ENCODE measurements at regions not wholly inside any gene's neighbourhood (a gene's known extent, or its start where the extent isn't known, plus 50 kb on each side); places are given as distances from the start of the nearest gene placed in this dataset.
A peak's percentile ranks its signal among the peaks of the same experiment; 100 is the strongest.

GRCh38 chr6:68372991-68373390, 262.1 kb upstream of the ADGRB3 start:
- no peak for DNase-seq

GRCh38 chr6:68368845-68369244, 266.2 kb upstream of the ADGRB3 start:
- no peak for DNase-seq

- DNase-seq = peak; percentile 43
Observed at GRCh38 chr6:68364271-68364805, 270.7 kb upstream of the ADGRB3 start.

GRCh38 chr6:68343901-68344300, 291.2 kb upstream of the ADGRB3 start:
- DNase-seq = no peak

GRCh38 chr6:68342286-68342685, 292.8 kb upstream of the ADGRB3 start:
- DNase-seq = no peak

DNA sequence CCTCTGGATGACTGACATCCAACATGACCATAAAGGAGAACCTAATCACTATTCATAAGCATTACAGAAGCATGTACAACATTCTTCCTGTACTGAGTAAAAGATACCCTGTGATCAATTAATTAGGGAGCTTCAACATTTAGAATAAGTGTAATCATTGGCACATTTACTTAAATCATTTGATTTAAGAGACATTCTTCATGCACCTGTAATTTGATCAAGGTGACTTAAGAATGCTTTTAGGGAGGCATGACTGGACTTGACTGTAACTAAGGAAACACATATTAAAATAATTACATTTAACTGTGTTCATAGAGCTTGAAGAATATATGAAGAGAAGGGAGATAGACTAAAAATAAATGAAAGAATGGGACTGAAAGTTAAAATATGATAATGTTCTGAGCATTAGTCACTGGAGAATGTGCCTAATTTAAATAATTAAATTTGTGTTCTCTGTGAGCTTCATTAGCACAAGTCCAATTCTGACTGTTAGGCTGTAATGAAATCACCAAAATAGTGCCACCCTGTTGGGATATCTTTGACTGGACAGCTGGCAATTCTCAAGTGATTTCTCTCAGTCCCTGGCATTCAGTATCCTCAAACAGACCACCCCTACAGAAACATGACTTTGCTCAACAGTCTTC, 295.5 kb upstream of the ADGRB3 start:
- DNase-seq = no peak

GRCh38 chr6:68333442-68333841, 301.6 kb upstream of the ADGRB3 start:
- DNase-seq = no peak

GRCh38 chr6:68328156-68328555, 306.9 kb upstream of the ADGRB3 start:
- DNase-seq = no peak

DNA sequence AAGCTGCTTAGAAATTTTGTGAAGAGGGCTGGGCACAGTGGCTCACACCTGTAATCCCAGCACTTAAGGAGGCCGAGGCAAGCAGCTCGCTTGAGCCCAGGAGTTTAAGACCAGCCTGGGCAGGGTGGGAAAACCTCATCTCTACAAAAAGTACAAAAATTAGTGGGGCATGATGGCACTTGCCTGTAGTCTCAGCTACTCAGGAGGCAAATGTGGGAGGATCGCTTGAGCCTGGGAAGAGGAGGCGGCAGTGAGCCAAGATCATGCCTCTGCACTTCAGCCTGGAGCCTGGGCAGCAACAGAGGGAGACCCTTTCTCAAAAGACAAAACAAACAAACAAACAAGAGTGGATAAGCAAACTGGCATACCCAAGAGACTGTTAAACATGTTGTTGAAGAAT, 308.3 kb upstream of the ADGRB3 start:
- DNase-seq = no peak

GRCh38 chr6:68317366-68317765, 317.7 kb upstream of the ADGRB3 start:
- no peak for DNase-seq

GRCh38 chr6:68313911-68314310, 321.2 kb upstream of the ADGRB3 start:
- DNase-seq = no peak

- no peak for DNase-seq
Observed at GRCh38 chr6:68307301-68307700, 327.8 kb upstream of the ADGRB3 start.

- DNase-seq = no peak
Observed at GRCh38 chr6:68296126-68296525, 339.0 kb upstream of the ADGRB3 start.

DNA sequence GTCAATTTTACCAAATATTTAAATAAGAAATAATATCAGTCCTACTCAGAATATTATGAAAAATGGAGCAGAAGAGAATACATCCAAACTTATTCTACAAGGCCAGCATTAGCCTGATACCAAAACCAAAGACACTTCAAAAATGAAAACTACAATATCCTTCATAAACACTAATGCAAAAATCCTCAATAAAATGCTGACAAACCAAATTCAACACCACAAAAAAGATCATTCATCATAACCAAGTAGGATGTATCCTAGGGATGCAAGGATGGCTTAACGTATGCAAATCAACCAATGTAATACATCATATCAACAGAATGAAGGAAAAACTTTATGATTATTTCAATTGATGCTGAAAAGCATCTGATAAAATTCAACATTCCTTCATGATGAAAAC, 352.4 kb upstream of the ADGRB3 start:
- no peak for DNase-seq

GRCh38 chr6:68279793-68280557, 355.1 kb upstream of the ADGRB3 start:
- DNase-seq = no peak

DNA sequence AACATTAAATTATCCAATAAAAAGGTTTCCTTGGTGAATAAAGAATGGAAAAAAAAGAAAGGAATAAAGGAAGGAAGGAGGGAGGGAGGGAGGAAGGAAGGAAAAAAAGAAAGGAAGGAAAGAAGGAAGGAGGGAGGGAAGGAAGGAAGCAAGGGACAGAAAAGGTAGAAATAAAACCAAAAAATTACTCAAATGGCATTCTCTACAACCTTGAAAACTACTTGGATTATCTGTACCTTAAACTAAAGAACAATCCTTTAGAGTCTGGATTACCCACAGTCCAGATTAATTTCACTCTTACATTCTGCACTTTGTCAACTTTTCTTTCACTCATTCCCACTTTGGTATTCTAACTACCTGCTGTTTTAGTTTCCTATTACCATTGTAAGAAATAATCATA, 361.8 kb upstream of the ADGRB3 start:
- DNase-seq = no peak

DNA sequence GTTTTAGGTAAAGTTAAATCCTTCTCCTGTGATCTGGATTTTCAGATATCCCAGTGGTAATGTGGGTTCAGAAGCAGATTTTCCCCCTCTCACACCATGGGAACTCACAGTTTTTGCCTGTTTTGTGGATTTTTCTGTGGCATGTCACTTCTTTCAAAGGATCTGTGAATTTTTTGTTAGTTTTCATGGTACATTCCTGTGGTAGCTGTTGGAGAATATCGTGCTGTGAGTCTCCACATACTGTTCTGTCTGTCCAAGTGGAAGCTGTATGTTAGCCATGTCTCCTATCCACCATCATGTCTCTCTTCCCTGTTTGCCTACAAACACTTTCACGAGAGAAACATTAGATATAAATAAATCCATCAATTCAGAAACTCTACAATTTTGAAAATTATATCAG, 378.7 kb upstream of the ADGRB3 start:
- DNase-seq = no peak

DNA sequence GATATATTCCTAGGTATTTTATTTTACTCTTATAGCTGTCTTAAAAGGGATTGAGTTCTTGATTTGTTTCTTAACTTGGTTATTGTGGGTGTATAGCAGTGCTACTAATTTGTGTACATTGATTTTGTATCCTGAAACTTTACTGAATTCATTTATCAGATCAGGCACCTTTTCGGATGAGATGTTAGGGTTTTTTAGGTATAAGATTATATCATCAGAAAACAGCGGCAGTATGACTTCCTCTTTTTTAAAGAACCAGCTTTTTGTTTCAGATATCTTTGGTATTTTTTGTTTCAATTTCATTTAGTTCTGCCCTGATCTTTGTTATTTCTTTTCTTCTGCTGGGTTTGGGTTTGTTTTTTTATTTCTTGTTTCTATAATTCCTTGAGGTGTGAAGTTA, 382.4 kb upstream of the ADGRB3 start:
- DNase-seq = no peak

- no peak for DNase-seq
Observed at GRCh38 chr6:68247782-68248181, 387.3 kb upstream of the ADGRB3 start.

DNA sequence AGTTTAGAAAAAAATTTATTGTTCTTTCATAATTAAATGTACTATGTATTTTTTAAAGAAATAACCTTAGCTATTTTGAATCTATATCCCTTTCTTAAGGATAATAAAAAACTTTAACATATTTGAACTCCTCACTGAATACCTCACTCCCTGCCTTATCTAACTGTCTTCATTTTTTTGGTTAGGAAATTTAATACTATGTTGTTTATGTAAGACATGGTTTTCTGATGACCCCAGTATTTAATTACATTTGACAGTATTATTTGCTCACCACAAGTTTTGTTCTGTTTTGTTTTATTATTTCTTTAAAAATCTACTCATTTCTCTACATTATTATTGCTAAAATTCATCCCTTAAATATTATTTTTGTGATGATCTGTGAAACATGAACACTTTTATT, 394.4 kb upstream of the ADGRB3 start:
- DNase-seq = no peak

DNA sequence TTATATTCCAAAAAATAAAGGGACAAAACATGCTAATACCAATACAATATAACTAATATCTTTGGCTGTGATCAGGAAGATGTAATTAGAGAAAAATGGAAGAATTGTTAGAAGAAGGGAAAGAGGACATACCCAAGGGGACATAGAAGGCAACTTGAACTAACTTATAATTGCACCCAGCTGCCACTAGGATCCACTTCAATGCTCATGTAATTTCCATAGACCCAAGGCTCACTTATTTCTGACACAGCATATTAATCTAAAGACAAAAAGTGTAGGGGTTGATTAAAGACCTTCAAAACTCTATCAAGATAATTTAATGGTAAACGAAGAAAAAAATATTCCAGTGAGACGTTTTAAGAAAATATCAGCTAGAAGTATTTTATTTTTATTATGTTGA, 396.0 kb upstream of the ADGRB3 start:
- no peak for DNase-seq

DNA sequence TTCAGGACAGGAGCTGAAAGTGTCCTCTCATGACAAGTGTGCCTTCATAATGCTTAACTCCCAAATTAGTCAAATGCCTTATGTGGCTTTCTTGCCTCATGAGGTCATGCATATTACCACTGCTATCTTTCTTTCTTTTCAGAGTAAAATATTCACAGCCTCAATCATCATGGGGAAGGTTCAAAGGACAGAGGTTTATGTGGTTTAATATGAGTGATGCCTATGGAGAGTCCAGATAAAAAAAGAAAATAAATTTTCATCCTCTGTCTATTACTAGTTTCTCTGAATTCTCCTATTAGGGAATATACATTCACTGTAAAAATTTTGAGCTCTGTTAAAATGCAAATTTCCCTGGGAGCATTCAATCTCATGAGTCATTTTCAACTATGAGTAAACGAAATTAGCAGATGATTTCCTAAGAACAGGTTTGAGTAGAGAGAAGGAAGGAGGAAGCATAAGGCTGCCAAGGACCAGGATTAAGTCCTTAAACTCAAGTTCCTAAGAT, 396.9 kb upstream of the ADGRB3 start:
- DNase-seq = no peak

GRCh38 chr6:68237205-68237604, 397.9 kb upstream of the ADGRB3 start:
- no peak for DNase-seq

DNA sequence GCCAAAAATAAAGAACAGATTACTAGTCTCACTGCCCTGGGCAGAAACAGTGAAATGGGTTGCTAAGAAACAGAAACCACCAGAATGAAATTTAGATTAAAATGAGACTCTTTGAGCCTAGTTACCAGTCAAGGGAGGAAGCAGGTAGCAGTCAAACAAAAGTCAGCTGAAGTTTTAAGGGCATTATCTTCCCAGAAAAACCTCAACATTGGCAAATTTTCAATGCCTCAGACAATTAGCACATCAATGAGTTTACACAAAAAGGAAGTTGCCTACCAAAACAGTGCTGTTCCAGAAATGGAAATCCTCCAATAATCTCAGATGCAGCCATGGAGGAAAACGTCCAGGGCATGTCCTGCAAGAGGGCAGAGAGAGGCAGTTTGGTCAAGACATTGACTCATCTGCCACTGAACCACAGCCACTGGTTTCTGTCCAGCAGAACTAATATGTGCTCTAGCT, 399.7 kb upstream of the ADGRB3 start:
- DNase-seq = no peak
